Activated CD8-positive, alpha-beta memory T cell treated with anti-CD3 and anti-CD28 coated beads for 24 hours (primary cell): ENCODE measurements at regions not wholly inside any gene's neighbourhood (a gene's known extent, or its start where the extent isn't known, plus 50 kb on each side); places are given as distances from the start of the nearest gene placed in this dataset.

Experiments used
- DNase-seq: peaks from one replicate; pipeline ENCODE4 v3.0.0-alpha.2; 2020

GRCh38 chr5:63719147-63719546 lies 243.1 kb downstream of the HTR1A start:
- DNase-seq, result no peak

- DNase-seq, result no peak
Observed at GRCh38 chr5:63700241-63700640, 262.0 kb downstream of the HTR1A start.

GRCh38 chr5:63697811-63698210 lies 264.4 kb downstream of the HTR1A start:
- DNase-seq, result no peak

DNA sequence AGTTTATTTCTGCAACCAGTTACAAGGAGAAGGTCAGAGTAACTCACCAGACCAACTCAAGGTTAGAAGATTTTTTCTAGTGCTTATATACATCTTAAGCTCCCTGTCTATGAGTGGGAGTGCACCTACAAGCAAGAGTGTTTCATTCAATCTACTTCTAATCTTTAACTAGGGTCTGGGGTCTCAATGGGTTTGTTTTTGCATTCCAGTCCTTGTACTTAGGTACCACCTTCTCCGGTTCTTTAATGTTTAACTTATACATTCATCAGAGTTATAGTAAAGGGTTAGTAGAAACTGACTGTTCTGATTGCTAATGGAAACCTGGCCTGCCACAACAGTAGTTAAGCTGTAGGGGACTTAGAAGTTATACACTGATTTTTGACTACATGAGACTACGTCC lies 271.7 kb downstream of the HTR1A start:
- DNase-seq, result no peak

GRCh38 chr5:63687854-63688516 lies 274.3 kb downstream of the HTR1A start:
- DNase-seq, result no peak

- no peak for DNase-seq
Observed at GRCh38 chr5:63686938-63687337, 275.3 kb downstream of the HTR1A start.

DNA sequence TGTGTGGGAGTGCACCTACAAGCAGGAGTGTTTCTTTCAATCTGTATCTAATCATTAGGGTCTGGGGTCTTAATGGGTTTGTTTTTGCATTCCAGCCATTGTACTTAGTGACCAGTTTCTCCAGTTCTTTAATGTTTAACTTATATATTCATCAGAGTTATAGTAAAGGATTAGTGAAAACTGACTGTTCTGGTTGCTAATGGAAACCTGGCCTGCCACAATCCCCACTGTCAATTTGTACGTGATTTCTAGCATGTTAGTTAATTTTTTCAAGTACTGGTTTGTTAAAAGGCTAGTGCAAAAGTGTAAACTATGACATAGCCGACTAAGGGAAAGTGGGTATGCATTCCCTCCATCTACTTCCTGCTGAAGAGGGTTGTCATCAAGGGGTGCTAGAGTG lies 276.1 kb downstream of the HTR1A start:
- DNase-seq, result no peak

- DNase-seq, result no peak
Observed at GRCh38 chr5:63685454-63685853, 276.8 kb downstream of the HTR1A start.

DNA sequence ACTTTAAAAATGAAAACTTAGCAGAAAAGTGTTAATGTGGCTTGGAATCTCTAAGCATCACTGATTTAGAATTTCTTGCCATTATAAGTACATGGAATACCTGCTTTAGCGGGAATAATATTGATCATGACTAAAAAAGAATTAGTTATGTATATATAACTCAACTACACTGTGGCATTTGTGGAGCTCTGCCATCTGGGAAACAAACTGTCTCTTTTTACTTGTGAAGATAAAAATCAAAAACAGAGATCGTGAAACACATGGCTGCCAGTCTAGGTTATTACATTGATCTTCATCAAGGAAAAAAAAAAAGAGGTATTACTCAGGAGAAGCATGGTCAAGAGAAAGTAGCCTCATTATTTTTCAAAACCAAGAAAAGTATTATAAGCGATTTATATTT lies 287.4 kb downstream of the HTR1A start:
- no peak for DNase-seq

- DNase-seq, result no peak
Observed at GRCh38 chr5:63655043-63655442, 307.2 kb downstream of the HTR1A start.

GRCh38 chr5:63650581-63650980 lies 311.7 kb downstream of the HTR1A start:
- no peak for DNase-seq

DNA sequence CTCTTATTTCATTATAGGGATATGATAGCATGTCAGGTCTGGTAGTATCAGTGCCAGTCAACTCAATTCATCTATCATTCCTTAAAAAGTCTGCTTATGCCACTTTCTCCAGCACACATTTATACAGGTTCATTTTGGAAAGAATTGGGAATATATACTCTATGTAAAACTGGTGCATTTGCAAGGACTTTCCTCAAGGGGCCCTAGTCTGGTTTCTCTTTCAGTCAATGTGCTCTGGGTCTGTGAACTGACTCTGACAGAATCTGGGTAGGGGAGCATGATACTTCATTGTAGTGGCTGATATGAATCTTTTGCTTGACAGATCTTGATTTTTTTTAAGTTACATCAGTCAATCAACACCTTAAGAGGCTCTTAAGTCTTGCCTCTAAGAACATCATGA lies 313.9 kb downstream of the HTR1A start:
- DNase-seq, result no peak

DNA sequence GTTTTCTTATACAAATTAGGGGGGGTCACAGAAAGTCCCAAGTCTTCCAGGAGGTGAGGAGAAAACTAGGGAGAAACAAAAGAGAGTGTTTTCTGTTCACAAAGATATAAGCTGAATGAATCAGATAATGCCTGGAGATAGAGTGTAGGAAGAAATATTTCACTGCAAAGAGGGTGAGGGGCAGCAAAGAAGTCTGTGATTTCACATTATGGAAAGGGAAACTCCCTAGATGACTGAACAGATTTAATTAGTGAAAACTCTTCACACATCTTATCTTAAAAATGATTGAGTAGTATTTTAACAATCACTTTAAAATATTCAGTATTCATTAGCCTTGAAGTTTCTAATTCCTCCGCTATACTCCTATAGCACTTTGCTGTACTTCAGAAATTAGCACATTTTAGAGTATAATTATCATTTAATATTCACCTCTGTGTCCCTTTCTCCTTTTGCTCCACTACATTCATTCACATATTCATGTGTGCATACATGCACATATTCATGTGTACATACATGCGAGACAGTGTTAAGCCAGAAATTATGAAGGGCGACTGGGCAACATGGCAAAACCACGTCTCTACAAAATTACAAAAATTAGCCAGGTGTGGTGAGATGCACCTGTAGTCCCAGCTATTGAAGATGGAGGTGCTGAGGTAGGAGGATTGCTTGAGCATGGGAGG lies 332.2 kb downstream of the HTR1A start:
- DNase-seq, result no peak

- DNase-seq, result no peak
Observed at GRCh38 chr5:63613442-63613841, 348.8 kb downstream of the HTR1A start.

- DNase-seq, result no peak
Observed at GRCh38 chr5:63603996-63604395, 358.2 kb downstream of the HTR1A start.

DNA sequence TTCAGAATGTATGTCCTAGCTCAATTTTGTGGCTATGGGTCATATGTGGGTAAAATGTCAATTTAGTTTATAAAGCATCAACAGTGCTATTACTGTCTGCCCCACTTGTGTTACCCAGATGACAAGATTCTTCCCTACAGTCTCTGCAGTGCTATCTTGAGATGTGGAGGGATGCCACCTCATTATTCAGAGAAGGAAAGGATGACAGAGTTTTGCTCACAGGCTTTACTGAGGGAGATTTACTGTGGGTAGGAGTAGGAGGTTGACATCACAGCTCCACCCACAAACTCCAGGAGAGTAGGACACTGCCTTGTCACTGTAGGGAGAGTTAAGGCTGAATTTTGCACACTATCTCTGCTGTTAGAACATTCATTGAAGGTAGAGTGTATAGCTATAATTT lies 359.3 kb downstream of the HTR1A start:
- no peak for DNase-seq

GRCh38 chr5:63596254-63596653 lies 366.0 kb downstream of the HTR1A start:
- no peak for DNase-seq

DNA sequence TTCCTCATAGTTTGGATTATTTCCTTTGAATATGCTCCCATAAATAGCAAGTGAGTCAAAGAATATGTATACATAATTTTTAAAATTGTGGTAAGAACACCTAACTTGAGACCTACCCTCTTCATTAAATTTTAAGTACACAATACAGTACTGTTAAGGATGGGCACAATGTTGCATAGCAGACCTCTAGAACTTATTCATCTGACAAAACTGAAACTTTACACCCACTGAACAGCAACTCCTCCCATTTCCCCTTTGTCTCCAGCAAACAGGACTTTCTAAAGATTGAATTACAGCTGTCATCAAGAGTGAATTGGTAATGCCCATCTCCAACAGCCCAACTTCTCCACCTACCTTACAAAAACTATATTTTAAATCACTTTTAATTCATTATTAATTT lies 388.9 kb downstream of the HTR1A start:
- DNase-seq, result no peak

GRCh38 chr5:63572740-63573139 lies 389.5 kb downstream of the HTR1A start:
- no peak for DNase-seq

GRCh38 chr5:63570752-63571151 lies 391.5 kb downstream of the HTR1A start:
- no peak for DNase-seq

- DNase-seq, result no peak
Observed at GRCh38 chr5:63564789-63565188, 397.5 kb downstream of the HTR1A start.

GRCh38 chr5:63563008-63563917 lies 399.0 kb downstream of the HTR1A start:
- no peak for DNase-seq

GRCh38 chr5:63555874-63556273 lies 406.4 kb downstream of the HTR1A start:
- DNase-seq, result no peak

GRCh38 chr5:63554191-63554590 lies 408.1 kb downstream of the HTR1A start:
- DNase-seq, result no peak
